IMR-90 (cell line): ENCODE measurements at regions not wholly inside any gene's neighbourhood (a gene's known extent, or its start where the extent isn't known, plus 50 kb on each side); places are given as distances from the start of the nearest gene placed in this dataset.

ENCODE experiments used
- CTCF ChIP-seq: conservative IDR thresholded peaks from 2 replicates; pipeline ENCODE4 v1.5.1; 2012; ENCODE audit warnings: mild to moderate bottlenecking, low read depth, low read length, improper control_type of control experiment
- MAZ ChIP-seq: IDR thresholded peaks from 2 replicates; pipeline ENCODE4 v1.6.1; 2012; ENCODE audit warnings: low read depth, mild to moderate bottlenecking, low read length, improper control_type of control experiment, moderate library complexity, borderline replicate concordance
- POLR2A ChIP-seq: IDR thresholded peaks from 2 replicates; pipeline ENCODE4 v1.6.1; 2012; ENCODE audit warnings: mild to moderate bottlenecking, low read depth, low read length
- RAD21 ChIP-seq: IDR thresholded peaks from 2 replicates; pipeline ENCODE4 v1.6.1; 2012; ENCODE audit warnings: low read length, improper control_type of control experiment
- RCOR1 ChIP-seq: IDR thresholded peaks from 2 replicates; pipeline ENCODE4 v1.6.1; 2012; ENCODE audit warnings: mild to moderate bottlenecking, low read length, improper control_type of control experiment; ENCODE audit not compliant: insufficient replicate concordance
- RFX5 ChIP-seq: IDR thresholded peaks from 2 replicates; pipeline ENCODE4 v1.8.0; 2012; ENCODE audit warnings: low read depth, mild to moderate bottlenecking, low read length, moderate library complexity

DNA sequence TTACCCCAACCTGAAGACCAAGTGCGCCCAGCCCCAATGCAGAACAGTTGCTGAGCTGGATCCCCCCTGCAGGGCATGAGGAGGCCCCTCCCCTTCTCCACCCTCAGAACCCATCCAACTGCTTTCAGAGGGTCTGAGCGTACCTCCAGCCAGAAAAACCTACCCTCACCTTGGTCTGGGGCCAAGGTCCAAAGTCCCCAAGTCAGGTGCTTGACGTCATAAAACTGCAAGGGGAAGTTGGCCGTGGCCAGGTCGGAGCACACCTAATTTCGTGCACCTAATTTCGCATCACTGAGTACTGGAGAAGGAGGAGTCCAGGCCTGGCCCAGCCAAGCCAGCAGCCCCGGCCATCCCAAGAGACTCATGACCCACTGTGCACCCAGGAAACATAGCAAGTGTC is 289.8 kb downstream of the CTTN start:
- no peak for TF ChIP-seq CTCF
- no peak for TF ChIP-seq POLR2A
- no peak for TF ChIP-seq RFX5
- no peak for TF ChIP-seq MAZ
- TF ChIP-seq RCOR1, result no peak
- no peak for TF ChIP-seq RAD21
